ENCODE measurements at regions not wholly inside any gene's neighbourhood (a gene's known extent, or its start where the extent isn't known, plus 50 kb on each side); places are given as distances from the start of the nearest gene placed in this dataset.
"Not testable (repeated sequence)": the region's sequence is repeated elsewhere in the genome, so short reads cannot be mapped to it uniquely, and the experiment has no call there.

DNA sequence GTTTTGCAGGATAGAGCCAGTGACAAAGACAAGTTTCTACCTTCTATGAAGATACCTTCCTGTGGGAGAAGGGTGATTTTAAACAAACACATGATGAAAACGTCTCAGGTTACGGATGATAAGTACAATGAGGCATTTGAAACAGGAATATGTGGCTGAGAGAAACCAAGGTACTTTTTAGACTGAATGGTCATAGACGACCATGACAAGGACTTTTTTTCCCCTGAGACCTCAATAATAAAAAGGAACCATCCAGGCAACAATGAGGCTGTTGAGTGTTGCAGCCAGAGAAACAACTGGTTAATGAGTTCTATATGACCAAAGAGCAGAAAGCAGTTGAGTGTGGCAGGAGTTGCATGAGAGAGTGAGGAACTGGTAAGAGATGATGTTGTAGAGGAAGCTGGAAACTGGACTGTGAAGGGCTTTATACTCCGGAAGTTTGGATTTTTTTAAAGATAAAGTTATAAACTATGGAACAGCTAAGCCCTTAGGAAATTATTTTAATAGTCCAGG is 306.1 kb upstream of the CYRIA start:
- in situ Hi-C loops (cut with HindIII; ENCODE audit: low pct_unique_long_range_greater_than_20kb, low sequenced_read_pairs), result no loop called here
- Histone ChIP-seq H3K27ac (ENCODE audit: low read length) (no peak overlapping the region), H3K9me3 (ENCODE audit: control insufficient read depth, insufficient read depth, low read depth, low read length) (no peaks in the 10 kb centered on the region), H3K36me3 (ENCODE audit: control insufficient read depth, insufficient read depth, low read length) (no peaks in the 10 kb centered on the region), H3K4me3 (ENCODE audit: low read depth in 2 of 2, low read length in 2 of 2) (no peak overlapping the region), H3K4me1 (ENCODE audit: control insufficient read depth, insufficient read depth, low read length) (no peaks in the 10 kb centered on the region), H3K27me3 (ENCODE audit: control insufficient read depth, insufficient read depth, low read length) (no peaks in the 10 kb centered on the region)
- ATAC-seq (no peak), DNase-seq (ENCODE audit: low read depth, low spot score) (no peak)
- POLR2A ChIA-PET, result no interaction called here
- TF ChIP-seq, protein P1, sequence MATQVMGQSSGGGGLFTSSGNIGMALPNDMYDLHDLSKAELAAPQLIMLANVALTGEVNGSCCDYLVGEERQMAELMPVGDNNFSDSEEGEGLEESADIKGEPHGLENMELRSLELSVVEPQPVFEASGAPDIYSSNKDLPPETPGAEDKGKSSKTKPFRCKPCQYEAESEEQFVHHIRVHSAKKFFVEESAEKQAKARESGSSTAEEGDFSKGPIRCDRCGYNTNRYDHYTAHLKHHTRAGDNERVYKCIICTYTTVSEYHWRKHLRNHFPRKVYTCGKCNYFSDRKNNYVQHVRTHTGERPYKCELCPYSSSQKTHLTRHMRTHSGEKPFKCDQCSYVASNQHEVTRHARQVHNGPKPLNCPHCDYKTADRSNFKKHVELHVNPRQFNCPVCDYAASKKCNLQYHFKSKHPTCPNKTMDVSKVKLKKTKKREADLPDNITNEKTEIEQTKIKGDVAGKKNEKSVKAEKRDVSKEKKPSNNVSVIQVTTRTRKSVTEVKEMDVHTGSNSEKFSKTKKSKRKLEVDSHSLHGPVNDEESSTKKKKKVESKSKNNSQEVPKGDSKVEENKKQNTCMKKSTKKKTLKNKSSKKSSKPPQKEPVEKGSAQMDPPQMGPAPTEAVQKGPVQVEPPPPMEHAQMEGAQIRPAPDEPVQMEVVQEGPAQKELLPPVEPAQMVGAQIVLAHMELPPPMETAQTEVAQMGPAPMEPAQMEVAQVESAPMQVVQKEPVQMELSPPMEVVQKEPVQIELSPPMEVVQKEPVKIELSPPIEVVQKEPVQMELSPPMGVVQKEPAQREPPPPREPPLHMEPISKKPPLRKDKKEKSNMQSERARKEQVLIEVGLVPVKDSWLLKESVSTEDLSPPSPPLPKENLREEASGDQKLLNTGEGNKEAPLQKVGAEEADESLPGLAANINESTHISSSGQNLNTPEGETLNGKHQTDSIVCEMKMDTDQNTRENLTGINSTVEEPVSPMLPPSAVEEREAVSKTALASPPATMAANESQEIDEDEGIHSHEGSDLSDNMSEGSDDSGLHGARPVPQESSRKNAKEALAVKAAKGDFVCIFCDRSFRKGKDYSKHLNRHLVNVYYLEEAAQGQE (IDR thresholded peaks at IDR 0.05; ENCODE audit: insufficient read depth in 1 of 2, low read depth in 2 of 2, low read length in 1 of 2), result no peak
- TF ChIP-seq, protein P2, sequence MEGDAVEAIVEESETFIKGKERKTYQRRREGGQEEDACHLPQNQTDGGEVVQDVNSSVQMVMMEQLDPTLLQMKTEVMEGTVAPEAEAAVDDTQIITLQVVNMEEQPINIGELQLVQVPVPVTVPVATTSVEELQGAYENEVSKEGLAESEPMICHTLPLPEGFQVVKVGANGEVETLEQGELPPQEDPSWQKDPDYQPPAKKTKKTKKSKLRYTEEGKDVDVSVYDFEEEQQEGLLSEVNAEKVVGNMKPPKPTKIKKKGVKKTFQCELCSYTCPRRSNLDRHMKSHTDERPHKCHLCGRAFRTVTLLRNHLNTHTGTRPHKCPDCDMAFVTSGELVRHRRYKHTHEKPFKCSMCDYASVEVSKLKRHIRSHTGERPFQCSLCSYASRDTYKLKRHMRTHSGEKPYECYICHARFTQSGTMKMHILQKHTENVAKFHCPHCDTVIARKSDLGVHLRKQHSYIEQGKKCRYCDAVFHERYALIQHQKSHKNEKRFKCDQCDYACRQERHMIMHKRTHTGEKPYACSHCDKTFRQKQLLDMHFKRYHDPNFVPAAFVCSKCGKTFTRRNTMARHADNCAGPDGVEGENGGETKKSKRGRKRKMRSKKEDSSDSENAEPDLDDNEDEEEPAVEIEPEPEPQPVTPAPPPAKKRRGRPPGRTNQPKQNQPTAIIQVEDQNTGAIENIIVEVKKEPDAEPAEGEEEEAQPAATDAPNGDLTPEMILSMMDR (IDR thresholded peaks at IDR 0.05), result no peak
- no peak for TF ChIP-seq POLR2AphosphoS5 (IDR thresholded peaks at IDR 0.05; ENCODE audit: low read depth, low read length)
- no peak for TF ChIP-seq TCF7L2 (IDR thresholded peaks at IDR 0.05; ENCODE audit: low read depth, low read length)
- no peak for TF ChIP-seq SIN3A (IDR thresholded peaks at IDR 0.05; ENCODE audit: borderline replicate concordance, insufficient read depth, low read depth, low read length)
- intact Hi-C loops (cut with micrococcal nuclease; ENCODE audit: unreplicated experiment), result no loop called here
- CTCF ChIA-PET, result no interaction called here
- BruUV-seq (replicated peaks), result no TSS peak

DNA sequence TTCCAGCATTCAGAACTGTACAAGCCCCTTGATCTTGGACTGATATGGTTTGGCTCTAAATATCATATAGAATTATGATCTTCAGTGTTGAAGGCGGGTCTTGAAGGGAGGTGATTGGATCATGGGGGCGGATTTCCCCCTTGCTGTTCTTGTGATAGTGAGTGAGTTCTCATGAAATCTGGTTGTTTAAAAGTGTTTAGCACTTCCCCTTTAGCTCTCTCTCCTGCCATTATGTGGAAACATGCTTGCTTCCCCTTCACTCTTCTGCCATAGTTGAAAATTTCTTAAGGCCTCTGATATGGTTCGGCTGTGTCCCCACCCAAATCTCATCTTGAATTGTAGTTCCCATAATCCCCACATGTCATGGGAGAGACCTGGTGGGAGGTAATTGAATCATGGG is 305.3 kb upstream of the CYRIA start:
- BruUV-seq (replicated peaks); H3K4me1 ChIP-seq (ENCODE audit: control insufficient read depth, insufficient read depth, low read length); intact Hi-C loops (cut with micrococcal nuclease; ENCODE audit: unreplicated experiment); H3K27ac ChIP-seq (ENCODE audit: low read length); H3K27me3 ChIP-seq (ENCODE audit: control insufficient read depth, insufficient read depth, low read length); POLR2A ChIA-PET; H3K4me3 ChIP-seq (ENCODE audit: low read depth in 2 of 2, low read length in 2 of 2); H3K9me3 ChIP-seq (ENCODE audit: control insufficient read depth, insufficient read depth, low read depth, low read length); CTCF ChIA-PET; in situ Hi-C loops (cut with HindIII; ENCODE audit: low pct_unique_long_range_greater_than_20kb, low sequenced_read_pairs); DNase-seq (ENCODE audit: low read depth, low spot score); H3K36me3 ChIP-seq (ENCODE audit: control insufficient read depth, insufficient read depth, low read length); ATAC-seq: not testable (repeated sequence)

DNA sequence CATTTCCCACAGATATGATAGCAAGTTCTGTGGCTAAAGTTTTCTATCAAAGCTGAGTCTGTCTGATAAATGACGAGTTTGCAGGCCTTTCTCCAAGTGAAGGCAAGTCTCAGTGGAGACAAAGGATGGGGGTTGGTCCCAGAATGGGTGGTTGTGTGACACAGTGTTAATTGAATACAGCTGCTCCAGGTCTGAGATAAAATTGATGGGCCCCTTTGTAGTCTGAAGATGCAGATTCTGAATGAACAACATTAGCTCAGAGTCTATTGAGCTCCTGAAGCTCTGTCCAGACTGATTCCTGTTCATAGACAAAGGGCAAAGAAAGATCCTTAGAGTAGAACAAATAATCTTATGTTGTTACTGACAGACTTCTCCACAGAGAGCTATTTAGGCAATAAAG is 296.9 kb upstream of the CYRIA start:
- ChIA-PET POLR2A (no interaction called here), CTCF (no interaction called here)
- no TSS peak for BruUV-seq (replicated peaks)

More for the DNA sequence above, 296.9 kb upstream of the CYRIA start:
- intact Hi-C loops (cut with micrococcal nuclease; ENCODE audit: unreplicated experiment) (no loop called here), in situ Hi-C loops (cut with HindIII; ENCODE audit: low pct_unique_long_range_greater_than_20kb, low sequenced_read_pairs) (no loop called here)
- DNase-seq (ENCODE audit: low read depth, low spot score) (no peak), ATAC-seq (no peak)
- Histone ChIP-seq H3K27me3 (ENCODE audit: control insufficient read depth, insufficient read depth, low read length) (no peaks in the 10 kb centered on the region), H3K27ac (ENCODE audit: low read length) (no peak overlapping the region), H3K36me3 (ENCODE audit: control insufficient read depth, insufficient read depth, low read length) (no peaks in the 10 kb centered on the region), H3K4me1 (ENCODE audit: control insufficient read depth, insufficient read depth, low read length) (no peaks in the 10 kb centered on the region), H3K9me3 (ENCODE audit: control insufficient read depth, insufficient read depth, low read depth, low read length) (no peaks in the 10 kb centered on the region), H3K4me3 (ENCODE audit: low read depth in 2 of 2, low read length in 2 of 2) (no peak overlapping the region)
- TF ChIP-seq, protein P1 (IDR thresholded peaks at IDR 0.05; ENCODE audit: insufficient read depth in 1 of 2, low read depth in 2 of 2, low read length in 1 of 2), result no peak
- TF ChIP-seq SIN3A (IDR thresholded peaks at IDR 0.05; ENCODE audit: borderline replicate concordance, insufficient read depth, low read depth, low read length), result no peak
- TF ChIP-seq POLR2AphosphoS5 (IDR thresholded peaks at IDR 0.05; ENCODE audit: low read depth, low read length), result no peak
- TF ChIP-seq, protein P2 (IDR thresholded peaks at IDR 0.05), result no peak
- no peak for TF ChIP-seq TCF7L2 (IDR thresholded peaks at IDR 0.05; ENCODE audit: low read depth, low read length)

Data from Panc1 (cell line).